Activated T-helper 2 cell treated with anti-CD3 and anti-CD28 coated beads, Interferon-gamma antibody, Interleukin-2, Interleukin-4, amounts not matched to agents 10 μg/mL and 5 μg/mL and 100 μg/mL, durations not matched to agents 14 hours and 24 hours and 36 hours (primary cell): ENCODE measurements at regions not wholly inside any gene's neighbourhood (a gene's known extent, or its start where the extent isn't known, plus 50 kb on each side); places are given as distances from the start of the nearest gene placed in this dataset.
"Not testable (repeated sequence)": the region's sequence is repeated elsewhere in the genome, so short reads cannot be mapped to it uniquely, and the experiment has no call there.

Experiments used
- DNase-seq: peaks from one replicate; pipeline ENCODE4 v3.0.0; 2021; ENCODE audit warnings: low spot score
- H3K27ac Mint-ChIP-seq: one replicate; pipeline ENCODE4 v1.8.0; 2021; ENCODE audit warnings: mixed read lengths
- H3K27me3 Mint-ChIP-seq: one replicate; pipeline ENCODE4 v1.8.0; 2021; ENCODE audit warnings: low read depth, mixed read lengths
- H3K36me3 Mint-ChIP-seq: one replicate; pipeline ENCODE4 v1.8.0; 2021; ENCODE audit warnings: low read depth, mixed read lengths
- H3K4me1 Mint-ChIP-seq: one replicate; pipeline ENCODE4 v1.8.0; 2021; ENCODE audit warnings: low read depth, mixed read lengths
- H3K4me3 Mint-ChIP-seq: one replicate; pipeline ENCODE4 v1.8.0; 2021; ENCODE audit warnings: low read depth, mild to moderate bottlenecking, moderate library complexity, mixed read lengths
- H3K9me3 Mint-ChIP-seq: one replicate; pipeline ENCODE4 v1.8.0; 2021; ENCODE audit warnings: mixed read lengths
- intact Hi-C: fragments of 100-400 bp; cut with micrococcal nuclease; formaldehyde crosslinking; loops from one replicate; pipeline ENCODE4 v1.15.1; 2023

DNA sequence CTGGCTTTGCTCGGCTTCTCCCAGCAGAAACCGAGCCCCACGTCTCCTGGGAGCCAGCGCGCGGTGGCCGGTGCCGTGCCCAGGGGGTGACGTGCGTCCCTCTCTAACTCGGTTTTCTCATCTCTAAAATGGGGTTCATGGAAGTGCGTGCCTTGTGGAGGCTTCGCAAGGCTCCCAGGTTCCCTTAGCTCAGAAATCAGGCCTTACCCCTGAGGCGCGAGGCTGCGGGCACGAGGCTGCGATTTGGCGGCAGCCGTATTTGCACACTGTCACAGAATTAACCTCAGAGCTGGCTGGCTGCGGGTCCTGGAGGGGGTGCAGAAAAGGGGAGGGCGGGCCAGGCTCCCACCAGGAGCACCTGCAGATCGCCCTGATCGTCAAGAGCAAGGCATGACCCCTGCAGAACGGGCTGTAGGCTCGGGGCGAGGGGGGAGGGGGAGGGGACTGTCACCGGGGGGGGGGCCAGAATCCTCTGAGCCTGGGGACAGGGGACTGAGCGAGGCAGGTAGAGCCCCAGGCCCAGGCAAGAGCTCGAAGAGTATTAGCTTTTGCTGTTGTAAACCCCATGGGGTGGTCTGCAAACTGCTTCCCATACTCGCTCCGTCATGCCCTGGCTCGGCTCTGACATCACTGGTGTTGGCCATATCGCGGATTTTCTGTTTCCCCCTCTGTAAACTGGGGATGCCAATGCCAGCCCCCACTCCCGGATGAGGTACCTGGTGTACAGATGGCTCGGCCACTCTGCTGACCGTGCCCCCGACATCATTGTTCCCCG is 62.2 kb downstream of the CCNE1 start:
- Mint-ChIP-seq H3K9me3 (no peaks in the 10 kb centered on the region), H3K36me3 (no peaks in the 10 kb centered on the region), H3K27ac (no peak overlapping the region), H3K27me3 (peaks cover 28% of the 10 kb centered on the region), H3K4me3 (peak overlapping the region; percentile 71), H3K4me1 (peaks cover 11% of the 10 kb centered on the region)
- no peak for DNase-seq
- intact Hi-C loops: loop anchor here (1.0 kb wide), 2 partner anchors 114 to 144 kb away; no protein-coding TSS in a partner anchor

DNA sequence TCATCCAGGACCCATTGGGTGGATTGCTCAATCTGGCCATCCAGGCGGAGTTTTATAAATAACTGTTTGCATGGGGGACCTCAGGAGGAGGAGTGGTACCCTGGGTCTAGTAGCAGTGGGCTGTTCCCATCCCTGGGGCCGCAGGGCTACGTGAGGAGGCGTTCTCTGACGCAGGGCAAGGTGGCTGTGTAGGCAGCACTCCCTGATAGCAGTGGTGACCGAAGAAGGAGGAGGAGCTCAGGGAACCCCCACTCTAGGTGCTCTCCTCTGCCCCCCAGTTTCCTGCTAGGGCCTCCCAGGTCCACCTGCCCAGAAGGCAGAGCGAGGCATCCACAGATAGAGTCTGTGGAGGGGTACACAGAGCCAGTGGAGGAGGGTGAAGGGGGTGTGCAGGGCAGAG is 64.1 kb downstream of the CCNE1 start:
- Mint-ChIP-seq H3K36me3 (no peaks in the 10 kb centered on the region), H3K9me3 (no peaks in the 10 kb centered on the region), H3K27me3 (peaks cover 27% of the 10 kb centered on the region), H3K4me3 (no peak overlapping the region), H3K4me1 (peaks cover 10% of the 10 kb centered on the region), H3K27ac (no peak overlapping the region)
- no peak for DNase-seq
- intact Hi-C loops: no loop called here

DNA sequence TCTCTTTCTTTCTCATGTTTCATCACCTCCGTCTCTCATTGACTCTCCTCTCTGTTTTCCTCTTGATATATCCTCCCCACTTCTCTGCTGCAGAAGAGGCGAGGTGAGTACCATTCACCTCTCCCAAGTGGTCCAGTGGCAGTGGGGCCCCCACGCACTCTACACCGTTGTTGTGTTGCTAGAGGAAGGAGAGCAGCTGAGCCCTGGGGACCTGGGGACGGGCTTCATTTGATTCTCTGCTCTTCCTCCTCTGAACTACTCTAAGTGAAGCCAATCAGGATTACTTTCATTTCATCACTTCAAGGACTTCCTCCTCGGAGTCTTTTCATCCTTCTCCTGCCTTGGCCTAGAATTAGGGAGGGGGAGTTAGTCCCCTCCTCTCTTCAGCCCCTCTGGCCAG is 64.6 kb downstream of the CCNE1 start:
- intact Hi-C loops: no loop called here
- Mint-ChIP-seq H3K27me3 (peaks cover 23% of the 10 kb centered on the region), H3K4me1 (peaks cover 6% of the 10 kb centered on the region), H3K9me3 (no peaks in the 10 kb centered on the region), H3K36me3 (no peaks in the 10 kb centered on the region), H3K4me3 (no peak overlapping the region), H3K27ac (no peak overlapping the region)
- DNase-seq: no peak

DNA sequence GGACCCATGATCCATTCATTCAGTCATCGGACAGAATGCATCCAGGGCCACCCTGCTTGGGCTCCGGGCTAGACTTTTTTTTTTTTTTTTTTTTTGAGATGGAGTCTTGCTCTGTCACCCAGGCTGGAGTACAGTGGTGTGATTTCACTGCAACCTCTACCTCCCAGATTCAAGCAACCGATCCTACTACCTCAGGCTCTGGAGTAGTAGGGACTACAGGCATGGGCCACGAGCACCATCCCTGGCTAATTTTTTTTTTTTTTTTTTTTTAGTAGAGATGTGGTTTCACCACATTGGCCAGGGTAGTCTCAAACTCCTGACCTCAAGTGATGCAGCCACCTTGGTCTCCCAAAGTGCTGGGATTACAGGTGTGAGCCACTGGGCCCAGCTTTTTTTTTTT is 65.1 kb downstream of the CCNE1 start:
- H3K9me3 Mint-ChIP-seq, H3K4me3 Mint-ChIP-seq, intact Hi-C loops, H3K27ac Mint-ChIP-seq, H3K36me3 Mint-ChIP-seq, DNase-seq, H3K4me1 Mint-ChIP-seq: not testable (repeated sequence)
- peaks cover 19% of the 10 kb centered on the region for H3K27me3 Mint-ChIP-seq

GRCh38 chr19:29878973-29879654 is 62.9 kb upstream of the URI1 start:
- Mint-ChIP-seq H3K4me3 (no peak overlapping the region), H3K4me1 (peaks cover 2% of the 10 kb centered on the region), H3K9me3 (no peaks in the 10 kb centered on the region), H3K36me3 (no peaks in the 10 kb centered on the region), H3K27ac (no peak overlapping the region), H3K27me3 (peaks cover 13% of the 10 kb centered on the region)
- no peak for DNase-seq
- intact Hi-C loops: no loop called here

DNA sequence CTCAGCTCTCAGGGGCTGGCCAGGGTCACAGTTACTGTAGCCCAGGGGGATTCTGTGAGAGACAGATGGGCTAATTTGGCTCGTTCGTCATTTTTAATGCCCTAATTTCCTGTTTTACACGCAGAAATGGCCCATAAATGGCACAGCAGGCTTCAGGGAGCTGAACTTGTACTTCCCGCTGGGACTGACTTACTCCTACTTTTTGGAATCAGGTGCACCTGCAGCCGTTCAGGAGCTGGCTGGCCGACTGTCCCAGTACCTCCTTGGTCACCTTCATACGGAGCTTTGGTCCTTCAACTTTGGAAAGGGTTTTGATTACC is 62.4 kb upstream of the URI1 start:
- Mint-ChIP-seq H3K36me3 (no peaks in the 10 kb centered on the region), H3K4me3 (no peak overlapping the region), H3K27ac (no peak overlapping the region), H3K9me3 (no peaks in the 10 kb centered on the region), H3K27me3 (peaks cover 11% of the 10 kb centered on the region), H3K4me1 (peaks cover 2% of the 10 kb centered on the region)
- no peak for DNase-seq
- intact Hi-C loops: no loop called here

- H3K27ac Mint-ChIP-seq: no peak overlapping the region
- H3K36me3 Mint-ChIP-seq: no peaks in the 10 kb centered on the region
- intact Hi-C loops: no loop called here
- peaks cover 7% of the 10 kb centered on the region for H3K27me3 Mint-ChIP-seq
- no peaks in the 10 kb centered on the region for H3K9me3 Mint-ChIP-seq
- DNase-seq: no peak
- H3K4me1 Mint-ChIP-seq: peaks cover 2% of the 10 kb centered on the region
- H3K4me3 Mint-ChIP-seq: no peak overlapping the region
Measured at GRCh38 chr19:29880498-29881081, 61.4 kb upstream of the URI1 start.

- DNase-seq: no peak
- no peak overlapping the region for H3K27ac Mint-ChIP-seq
- H3K4me1 Mint-ChIP-seq: peaks cover under 1% of the 10 kb centered on the region
- H3K4me3 Mint-ChIP-seq: no peak overlapping the region
- peaks cover 5% of the 10 kb centered on the region for H3K27me3 Mint-ChIP-seq
- intact Hi-C loops: no loop called here
- H3K36me3 Mint-ChIP-seq: no peaks in the 10 kb centered on the region
- H3K9me3 Mint-ChIP-seq: no peaks in the 10 kb centered on the region
Measured at GRCh38 chr19:29881386-29881785, 60.7 kb upstream of the URI1 start.

DNA sequence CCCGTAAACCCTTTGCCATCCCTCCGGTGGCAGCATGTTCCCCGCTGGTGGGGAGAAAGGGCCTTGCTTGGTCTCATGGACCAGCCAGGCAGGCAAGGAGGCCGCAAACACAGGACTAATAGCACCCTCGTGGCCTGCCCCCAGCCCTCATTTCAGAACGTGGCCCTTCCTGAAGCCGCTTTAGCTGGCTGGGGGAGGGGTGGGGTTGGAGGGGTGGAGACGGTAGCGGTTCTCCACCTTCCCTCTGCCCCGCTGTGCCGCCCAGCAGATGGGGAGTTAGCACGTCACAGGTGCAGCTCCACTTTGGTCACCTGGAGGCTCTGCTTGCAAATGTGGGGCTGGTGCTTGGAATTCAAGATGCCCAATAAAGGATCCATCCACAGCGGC is 59.3 kb upstream of the URI1 start:
- Mint-ChIP-seq H3K36me3 (no peaks in the 10 kb centered on the region), H3K4me1 (peaks cover 6% of the 10 kb centered on the region), H3K9me3 (no peaks in the 10 kb centered on the region), H3K27ac (no peak overlapping the region), H3K4me3 (no peak overlapping the region), H3K27me3 (peaks cover 4% of the 10 kb centered on the region)
- intact Hi-C loops: no loop called here
- no peak for DNase-seq

GRCh38 chr19:29884044-29884443 is 58.0 kb upstream of the URI1 start:
- no peaks in the 10 kb centered on the region for H3K9me3 Mint-ChIP-seq
- no peaks in the 10 kb centered on the region for H3K36me3 Mint-ChIP-seq
- peaks cover 6% of the 10 kb centered on the region for H3K4me1 Mint-ChIP-seq
- H3K4me3 Mint-ChIP-seq: no peak overlapping the region
- intact Hi-C loops: no loop called here
- no peak for DNase-seq
- H3K27ac Mint-ChIP-seq: no peak overlapping the region
- H3K27me3 Mint-ChIP-seq: no peaks in the 10 kb centered on the region

DNA sequence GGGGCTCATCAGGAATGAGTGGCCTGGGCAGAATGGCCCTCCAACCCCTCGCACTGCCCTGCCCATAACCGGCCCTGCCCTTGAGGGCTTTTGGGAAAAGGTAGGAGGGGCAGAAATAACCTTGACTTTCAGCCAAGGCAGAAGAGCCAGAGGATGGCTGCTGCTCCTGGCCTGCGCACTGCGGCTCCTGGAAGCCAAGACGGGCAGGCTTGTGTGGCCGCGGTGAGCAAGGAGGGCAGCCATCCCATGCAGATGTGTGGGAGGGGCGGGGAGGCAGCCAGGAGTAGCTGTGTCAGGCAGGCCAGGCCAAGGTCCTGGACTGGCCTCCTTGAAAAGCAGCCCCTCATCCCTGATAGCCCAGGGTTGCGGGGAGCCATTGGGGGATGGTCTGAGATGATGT is 57.6 kb upstream of the URI1 start:
- no peaks in the 10 kb centered on the region for H3K27me3 Mint-ChIP-seq
- intact Hi-C loops: no loop called here
- no peaks in the 10 kb centered on the region for H3K36me3 Mint-ChIP-seq
- DNase-seq: no peak
- no peak overlapping the region for H3K4me3 Mint-ChIP-seq
- peaks cover 6% of the 10 kb centered on the region for H3K4me1 Mint-ChIP-seq
- no peak overlapping the region for H3K27ac Mint-ChIP-seq
- H3K9me3 Mint-ChIP-seq: no peaks in the 10 kb centered on the region

GRCh38 chr19:29886106-29886505 is 55.9 kb upstream of the URI1 start:
- DNase-seq, H3K27ac Mint-ChIP-seq, intact Hi-C loops, H3K4me1 Mint-ChIP-seq, H3K36me3 Mint-ChIP-seq, H3K27me3 Mint-ChIP-seq, H3K9me3 Mint-ChIP-seq, H3K4me3 Mint-ChIP-seq: not testable (repeated sequence)

GRCh38 chr19:29886586-29886985 is 55.5 kb upstream of the URI1 start:
- DNase-seq: no peak
- Mint-ChIP-seq H3K9me3 (no peaks in the 10 kb centered on the region), H3K27me3 (no peaks in the 10 kb centered on the region), H3K27ac (no peak overlapping the region), H3K36me3 (no peaks in the 10 kb centered on the region), H3K4me1 (peaks cover 6% of the 10 kb centered on the region), H3K4me3 (no peak overlapping the region)
- intact Hi-C loops: no loop called here
